ENCODE measurements at regions not wholly inside any gene's neighbourhood (a gene's known extent, or its start where the extent isn't known, plus 50 kb on each side); places are given as distances from the start of the nearest gene placed in this dataset.

DNA sequence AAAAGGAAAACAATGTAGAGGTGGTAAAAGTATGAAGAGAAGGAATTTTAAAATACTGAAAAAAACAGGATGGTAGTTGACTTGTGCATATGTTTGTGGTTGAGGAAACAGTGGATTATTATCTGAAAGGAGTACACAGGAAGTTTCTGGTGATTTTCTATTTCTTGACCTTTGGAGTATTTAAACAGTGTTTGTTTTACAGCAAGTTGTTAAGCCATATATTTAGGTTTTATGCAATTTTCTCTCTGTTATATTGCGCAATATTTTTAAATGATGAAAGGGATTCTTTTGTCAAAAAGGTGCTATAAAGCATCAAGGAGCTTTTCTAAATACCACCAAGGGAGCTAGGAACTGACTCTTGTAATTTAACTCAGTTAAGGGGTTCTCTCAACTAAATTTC, 343.1 kb upstream of the MAOA start:
- no peak overlapping the region for H3K27ac ChIP-seq
- TF ChIP-seq CTCF (conservative IDR thresholded peaks at IDR 0.05) (no peak), ZFX (IDR thresholded peaks at IDR 0.05) (no peak)

GRCh38 chrX:43314525-43314924, 341.6 kb upstream of the MAOA start:
- TF ChIP-seq CTCF (conservative IDR thresholded peaks at IDR 0.05) = no peak
- TF ChIP-seq ZFX (IDR thresholded peaks at IDR 0.05) = no peak
- no peak overlapping the region for H3K27ac ChIP-seq

DNA sequence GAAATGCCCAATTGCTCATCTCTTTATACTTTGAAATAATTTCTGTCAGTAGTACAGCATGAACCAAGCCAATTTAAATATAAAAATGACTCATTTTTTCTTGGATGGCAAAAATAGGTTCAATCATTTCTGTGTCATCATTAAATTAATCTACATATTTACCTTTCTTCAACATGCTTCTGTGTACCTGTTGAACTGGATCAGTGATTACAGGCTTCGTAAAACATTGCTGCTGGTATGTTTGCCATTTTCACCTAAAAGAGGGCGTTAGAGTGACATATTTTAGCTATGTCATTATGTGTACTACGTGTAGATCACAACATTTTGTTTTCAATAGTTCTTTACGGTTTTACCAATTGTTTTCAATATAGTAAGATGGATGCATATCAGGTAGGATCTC, 340.5 kb upstream of the MAOA start:
- TF ChIP-seq ZFX (IDR thresholded peaks at IDR 0.05) (no peak), CTCF (conservative IDR thresholded peaks at IDR 0.05) (no peak)
- H3K27ac ChIP-seq = no peak overlapping the region

DNA sequence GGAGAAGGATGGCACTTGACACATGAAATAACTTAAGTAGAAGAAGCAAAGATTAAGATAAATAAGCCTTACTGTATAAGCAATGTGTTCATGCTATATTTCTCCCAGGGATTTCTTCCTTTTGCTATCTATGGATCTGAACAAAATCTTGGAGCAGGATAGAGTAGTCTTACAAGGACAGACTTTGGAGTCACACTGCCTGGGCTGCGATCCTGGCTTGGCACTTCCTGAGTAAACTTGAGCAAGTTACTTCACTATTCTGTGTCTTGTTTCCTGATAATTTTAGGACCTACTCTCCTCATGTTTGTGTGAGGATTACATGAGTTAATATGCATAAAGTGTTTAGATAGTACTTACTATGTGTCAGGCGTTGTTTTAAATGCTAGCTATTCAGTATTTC, 340.0 kb upstream of the MAOA start:
- TF ChIP-seq CTCF (conservative IDR thresholded peaks at IDR 0.05) = no peak
- no peak for TF ChIP-seq ZFX (IDR thresholded peaks at IDR 0.05)
- H3K27ac ChIP-seq = no peak overlapping the region

GRCh38 chrX:43317378-43317777, 338.7 kb upstream of the MAOA start:
- no peak for TF ChIP-seq CTCF (conservative IDR thresholded peaks at IDR 0.05)
- no peak for TF ChIP-seq ZFX (IDR thresholded peaks at IDR 0.05)
- no peak overlapping the region for H3K27ac ChIP-seq

DNA sequence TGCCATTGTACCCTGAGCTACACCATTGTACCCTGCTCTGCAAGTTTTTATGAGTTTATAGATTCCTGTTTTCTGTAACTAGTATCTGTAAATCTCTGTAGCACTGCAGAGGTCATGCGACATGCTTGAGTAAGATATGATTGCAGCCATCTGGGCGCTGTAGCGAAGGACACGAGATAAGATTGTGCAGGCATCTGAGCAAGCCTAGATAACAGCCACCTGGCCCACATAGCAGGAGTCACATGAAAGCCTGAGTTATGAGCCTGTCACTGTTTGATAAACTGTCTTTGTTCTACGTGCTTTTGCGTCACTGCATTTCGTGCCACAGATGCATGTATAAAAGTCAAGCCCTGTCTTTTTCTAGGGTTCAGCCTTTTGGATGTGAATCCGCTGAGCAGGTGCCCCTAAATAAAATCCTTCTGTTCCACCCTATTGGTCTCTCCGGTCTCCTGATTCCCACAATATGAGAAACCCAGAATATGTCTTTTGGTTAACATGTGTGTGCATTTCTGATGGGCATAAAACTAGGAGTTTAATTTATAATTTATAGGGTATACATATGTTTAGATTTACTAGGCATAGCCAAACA, 327.6 kb upstream of the MAOA start:
- TF ChIP-seq ZFX (IDR thresholded peaks at IDR 0.05) (no peak), CTCF (conservative IDR thresholded peaks at IDR 0.05) (no peak)
- no peak overlapping the region for H3K27ac ChIP-seq

- TF ChIP-seq CTCF (conservative IDR thresholded peaks at IDR 0.05) = peak; percentile 49
- no peak for TF ChIP-seq ZFX (IDR thresholded peaks at IDR 0.05)
- H3K27ac ChIP-seq = no peak overlapping the region
Measured at GRCh38 chrX:43333543-43333942, 322.6 kb upstream of the MAOA start.
